GM12892 (cell line): ENCODE measurements at regions not wholly inside any gene's neighbourhood (a gene's known extent, or its start where the extent isn't known, plus 50 kb on each side); places are given as distances from the start of the nearest gene placed in this dataset.

Experiments used
- POLR2A ChIP-seq: IDR thresholded peaks from 2 replicates; pipeline ENCODE4 v1.6.1; 2011; ENCODE audit warnings: low read depth, low read length, control low read depth
- POLR2AphosphoS5 ChIP-seq: IDR thresholded peaks from 2 replicates; pipeline ENCODE4 v1.6.1; 2011; ENCODE audit warnings: low read depth, low read length, control low read depth

DNA sequence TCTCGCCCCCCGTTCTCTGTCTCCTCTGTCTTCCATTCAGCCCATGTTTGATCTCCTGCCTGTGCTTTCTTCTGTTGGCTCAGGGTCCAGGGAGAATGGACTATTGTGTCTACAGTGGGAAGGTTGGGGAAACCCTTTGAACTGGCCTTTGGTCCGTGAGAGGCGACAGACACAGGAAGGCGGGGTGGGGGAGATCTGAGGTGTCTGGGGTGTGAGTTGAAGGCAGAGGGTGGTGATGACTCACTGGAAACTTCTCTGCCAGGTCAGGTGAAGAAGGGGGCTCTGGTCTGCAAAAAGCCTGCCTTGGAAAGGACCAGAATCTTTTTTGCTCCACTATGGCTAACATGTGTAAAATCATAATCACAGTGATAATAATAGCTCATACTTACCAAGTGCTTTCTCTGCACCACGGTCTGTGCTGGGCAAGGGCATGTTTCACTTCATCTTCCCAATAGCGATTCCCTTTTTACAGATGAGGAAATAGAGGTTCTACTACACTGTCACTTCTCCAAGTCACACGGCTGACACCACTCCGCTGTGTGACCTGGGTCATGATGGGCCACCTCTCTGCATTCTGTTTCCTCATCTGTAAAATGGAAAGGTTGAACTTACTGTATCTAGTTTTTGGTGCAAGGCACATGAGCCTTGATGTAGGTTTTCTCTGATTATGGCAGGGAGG is 99.8 kb upstream of the ALX4 start:
- no peak for TF ChIP-seq POLR2A
- no peak for TF ChIP-seq POLR2AphosphoS5
